ENCODE measurements at regions not wholly inside any gene's neighbourhood (a gene's known extent, or its start where the extent isn't known, plus 50 kb on each side); places are given as distances from the start of the nearest gene placed in this dataset.

GRCh38 chr12:126607867-126608266, 1542.6 kb downstream of the AACS start:
- no peaks in the 10 kb centered on the region for H3K4me1 Mint-ChIP-seq
- no peak overlapping the region for H3K27ac Mint-ChIP-seq
- H3K4me3 ChIP-seq (ENCODE audit: control extremely low read depth in 1 of 5, extremely low read depth in 1 of 5, insufficient read depth in 1 of 5, low read depth in 2 of 5, low read length in 4 of 5) = no peak overlapping the region
- H3K9me3 Mint-ChIP-seq (ENCODE audit: insufficient read depth) = no peaks in the 10 kb centered on the region
- no CpG with 5 or more reads among the region's 1 CpG for WGBS (ENCODE audit: insufficient coverage)
- H2AFZ ChIP-seq (ENCODE audit: insufficient read depth, low read depth, low read length, poor library complexity, severe bottlenecking) = no peak overlapping the region
- ChIA-PET POLR2A (no interaction called here), CTCF (no interaction called here)
- H3K27me3 Mint-ChIP-seq = no peaks in the 10 kb centered on the region
- no peak for DNase-seq
- H3K27ac ChIP-seq (ENCODE audit: low read length in 2 of 2) = no peak overlapping the region
- no peak for ATAC-seq (ENCODE audit: low read depth)
- no peak for TF ChIP-seq CTCF (IDR thresholded peaks at IDR 0.05)
- TF ChIP-seq EZH2 (IDR thresholded peaks at IDR 0.05; ENCODE audit: borderline replicate concordance, insufficient read depth, low read depth, low read length, poor library complexity, severe bottlenecking) = no peak
- intact Hi-C loops (cut with micrococcal nuclease) = no loop called here
- no peaks in the 10 kb centered on the region for H3K27me3 ChIP-seq (replicated peaks in 1 of 4; ENCODE audit: control extremely low read depth in 1 of 4, control insufficient read depth in 3 of 4, insufficient read depth in 4 of 4, low read length in 3 of 4)
- H3K4me1 ChIP-seq (ENCODE audit: control insufficient read depth in 2 of 2, insufficient read depth in 2 of 2, low read length in 2 of 2) = no peaks in the 10 kb centered on the region
- H3K4me2 ChIP-seq (replicated peaks; ENCODE audit: low read depth, low read length, poor library complexity, severe bottlenecking) = no peak overlapping the region
- no peak overlapping the region for H3K9ac ChIP-seq (ENCODE audit: low read length)
- no peaks in the 10 kb centered on the region for H3K36me3 ChIP-seq (replicated peaks in 1 of 2; ENCODE audit: control extremely low read depth in 1 of 2, control insufficient read depth in 1 of 2, extremely low read depth in 1 of 2, insufficient read depth in 2 of 2, low read length in 1 of 2)
- H3K79me2 ChIP-seq (ENCODE audit: control insufficient read depth, insufficient read depth, low read length) = no peaks in the 10 kb centered on the region
- H3K9me3 ChIP-seq (ENCODE audit: control extremely low read depth in 1 of 3, control insufficient read depth in 2 of 3, insufficient read depth in 1 of 3, low read length in 2 of 3) = peaks cover 0 to 7% (median 3%) of the 10 kb centered on the region in 3 donors
- H3K4me3 Mint-ChIP-seq = no peak overlapping the region
- no peaks in the 10 kb centered on the region for H4K20me1 ChIP-seq (ENCODE audit: control insufficient read depth, insufficient read depth, low read length, poor library complexity, severe bottlenecking)

GRCh38 chr12:126608607-126609175, 1543.5 kb downstream of the AACS start:
- Mint-ChIP-seq H3K27ac (no peak overlapping the region), H3K9me3 (ENCODE audit: insufficient read depth) (peaks cover 2% of the 10 kb centered on the region), H3K27me3 (no peaks in the 10 kb centered on the region), H3K4me1 (no peaks in the 10 kb centered on the region), H3K4me3 (no peak overlapping the region)
- Histone ChIP-seq H3K4me3 (ENCODE audit: control extremely low read depth in 1 of 5, extremely low read depth in 1 of 5, insufficient read depth in 1 of 5, low read depth in 2 of 5, low read length in 4 of 5) (no peak overlapping the region), H3K79me2 (ENCODE audit: control insufficient read depth, insufficient read depth, low read length) (no peaks in the 10 kb centered on the region), H3K4me2 (replicated peaks; ENCODE audit: low read depth, low read length, poor library complexity, severe bottlenecking) (no peak overlapping the region), H3K9me3 (ENCODE audit: control extremely low read depth in 1 of 3, control insufficient read depth in 2 of 3, insufficient read depth in 1 of 3, low read length in 2 of 3) (peaks cover 0 to 7% (median 3%) of the 10 kb centered on the region in 3 donors), H3K4me1 (ENCODE audit: control insufficient read depth in 2 of 2, insufficient read depth in 2 of 2, low read length in 2 of 2) (no peaks in the 10 kb centered on the region), H3K36me3 (replicated peaks in 1 of 2; ENCODE audit: control extremely low read depth in 1 of 2, control insufficient read depth in 1 of 2, extremely low read depth in 1 of 2, insufficient read depth in 2 of 2, low read length in 1 of 2) (no peaks in the 10 kb centered on the region), H2AFZ (ENCODE audit: insufficient read depth, low read depth, low read length, poor library complexity, severe bottlenecking) (no peak overlapping the region), H3K9ac (ENCODE audit: low read length) (no peak overlapping the region), H4K20me1 (ENCODE audit: control insufficient read depth, insufficient read depth, low read length, poor library complexity, severe bottlenecking) (no peaks in the 10 kb centered on the region), H3K27me3 (replicated peaks in 1 of 4; ENCODE audit: control extremely low read depth in 1 of 4, control insufficient read depth in 3 of 4, insufficient read depth in 4 of 4, low read length in 3 of 4) (no peaks in the 10 kb centered on the region), H3K27ac (ENCODE audit: low read length in 2 of 2) (no peak overlapping the region)
- TF ChIP-seq CTCF (IDR thresholded peaks at IDR 0.05) = no peak
- no peak for TF ChIP-seq EZH2 (IDR thresholded peaks at IDR 0.05; ENCODE audit: borderline replicate concordance, insufficient read depth, low read depth, low read length, poor library complexity, severe bottlenecking)
- ChIA-PET CTCF (no interaction called here), POLR2A (no interaction called here)
- no peak for DNase-seq
- no peak for ATAC-seq (ENCODE audit: low read depth)
- no CpG with 5 or more reads among the region's 2 CpGs for WGBS (ENCODE audit: insufficient coverage)
- intact Hi-C loops (cut with micrococcal nuclease) = no loop called here

Data from B cell (primary cell).